ENCODE measurements at regions not wholly inside any gene's neighbourhood (a gene's known extent, or its start where the extent isn't known, plus 50 kb on each side); places are given as distances from the start of the nearest gene placed in this dataset.

- no peak overlapping the region for H3K9ac ChIP-seq (ENCODE audit: insufficient read depth, low read depth, low read length)
- POLR2A ChIA-PET = no interaction called here
- peaks cover 0 to 1% of the 10 kb centered on the region in 2 experiments; a peak in 1 of 5 replicates for H3K27me3 ChIP-seq (ENCODE audit: control insufficient read depth in 1 of 2, insufficient read depth in 2 of 2, low read length in 2 of 2)
- no peak for FAIRE-seq
- H3K4me2 ChIP-seq (ENCODE audit: low read depth, low read length) = no peak overlapping the region
- no peaks in the 10 kb centered on the region for H4K20me1 ChIP-seq (ENCODE audit: insufficient read depth, low read length)
- BruUV-seq (replicated peaks) = no TSS peak
- intact Hi-C loops (cut with micrococcal nuclease; ENCODE audit: unreplicated experiment) (no loop called here), in situ Hi-C loops (cut with HindIII; ENCODE audit: extremely low pct_ligation_motif_present, low pct_unique_long_range_greater_than_20kb) (no loop called here)
- no peak; the same call in 2 of the 3 replicates for ATAC-seq
- WGBS (ENCODE audit: low lambda C conversion rate) = 35% methylated on average over 16 of the region's 16 CpGs
- H2AFZ ChIP-seq (ENCODE audit: low read length) = no peak overlapping the region
- H3K4me3 ChIP-seq (replicated peaks in 1 of 3; ENCODE audit: insufficient read depth in 1 of 3, low read depth in 2 of 3, low read length in 3 of 3) = no peak overlapping the region
- DNase-seq (ENCODE audit: low spot score) = no peak
- H3K9me3 ChIP-seq (ENCODE audit: low read length) = no peaks in the 10 kb centered on the region
- H3K79me2 ChIP-seq (ENCODE audit: insufficient read depth, low read length) = no peaks in the 10 kb centered on the region
- CTCF ChIA-PET (ENCODE audit: low intra/inter-chr PET ratio, low total read pairs) = no interaction called here
- H3K4me1 ChIP-seq (ENCODE audit: insufficient read depth, low read length) = peaks cover 24% of the 10 kb centered on the region; the same call in 1 of the 2 replicates
- TF ChIP-seq RNF2 (conservative IDR thresholded peaks at IDR 0.05; ENCODE audit: low read depth) = no peak
- no peak for TF ChIP-seq ZMYM2 (CRISPR knock-in tag; IDR thresholded peaks at IDR 0.05)
- no peak for TF ChIP-seq TGIF2 (CRISPR knock-in tag; IDR thresholded peaks at IDR 0.05)
- no peak for TF ChIP-seq ZNF367 (CRISPR knock-in tag; IDR thresholded peaks at IDR 0.05; ENCODE audit: borderline replicate concordance)
- TF ChIP-seq KLF16 (CRISPR knock-in tag; IDR thresholded peaks at IDR 0.05) = no peak
- no peak for TF ChIP-seq SALL2 (CRISPR knock-in tag; IDR thresholded peaks at IDR 0.05)
- no peak for TF ChIP-seq ZNF530 (CRISPR knock-in tag; IDR thresholded peaks at IDR 0.05; ENCODE audit: low read depth)
- TF ChIP-seq ERF (CRISPR knock-in tag; IDR thresholded peaks at IDR 0.05) = no peak
- TF ChIP-seq TERF1 (CRISPR knock-in tag; IDR thresholded peaks at IDR 0.05) = no peak
- no peak for TF ChIP-seq BHLHE40 (IDR thresholded peaks at IDR 0.05; ENCODE audit: low read length)
- no peak for TF ChIP-seq MTF2 (CRISPR knock-in tag; IDR thresholded peaks at IDR 0.05; ENCODE audit: borderline replicate concordance)
- no peak for TF ChIP-seq MED13 (CRISPR knock-in tag; IDR thresholded peaks at IDR 0.05)
- TF ChIP-seq ZNF772 (CRISPR knock-in tag; IDR thresholded peaks at IDR 0.05) = no peak
- no peak for TF ChIP-seq ZNF674 (CRISPR knock-in tag; IDR thresholded peaks at IDR 0.05; ENCODE audit: low read depth)
- H3K27ac ChIP-seq (ENCODE audit: extremely low read length, insufficient read depth, low read length) = no peak overlapping the region
- H3K36me3 ChIP-seq (replicated peaks in 1 of 2; ENCODE audit: control insufficient read depth in 1 of 2, insufficient read depth in 2 of 2, low read length in 2 of 2) = no peaks in the 10 kb centered on the region
These were observed 301.4 kb downstream of the MAF start for GRCh38 chr16:79298894-79299799.
